Liver (tissue), 8 donors: ENCODE measurements at regions not wholly inside any gene's neighbourhood (a gene's known extent, or its start where the extent isn't known, plus 50 kb on each side); places are given as distances from the start of the nearest gene placed in this dataset.

Experiments
- DNase-seq: peaks from one replicate; pipeline ENCODE4 v3.0.0-alpha.2; 2017; ENCODE audit warnings: low spot score
- H3K27ac ChIP-seq, 2 donors: one replicate each; pipeline ENCODE4 v1.7.0; 2013; ENCODE audit warnings: inconsistent platforms in 2 of 2, low read length in 2 of 2, control low read depth in 1 of 2, low read depth in 1 of 2, mild to moderate bottlenecking in 1 of 2
- H3K27me3 ChIP-seq, 4 donors: one replicate each; pipeline versions ENCODE4 v1.6.1 to v1.7.0; 2013; ENCODE audit warnings: low read length in 3 of 4, inconsistent platforms in 1 of 4, mild to moderate bottlenecking in 1 of 4, moderate library complexity in 1 of 4; ENCODE audit not compliant: control insufficient read depth in 4 of 4, insufficient read depth in 4 of 4
- H3K36me3 ChIP-seq, 4 donors: one replicate each; pipeline versions ENCODE4 v1.6.1 to v1.7.0; 2013; ENCODE audit warnings: low read length in 3 of 4, mild to moderate bottlenecking in 3 of 4, low read depth in 1 of 4, moderate library complexity in 1 of 4; ENCODE audit not compliant: control insufficient read depth in 4 of 4, insufficient read depth in 3 of 4
- H3K4me1 ChIP-seq, 4 donors: one replicate each; pipeline versions ENCODE4 v1.6.1 to v1.7.0; 2013; ENCODE audit warnings: low read length in 3 of 4, mild to moderate bottlenecking in 3 of 4, moderate library complexity in 1 of 4; ENCODE audit not compliant: control insufficient read depth in 4 of 4, insufficient read depth in 4 of 4
- H3K4me3 ChIP-seq, 3 donors: one replicate each; pipeline versions ENCODE4 v1.6.1 to v1.7.0; 2013; ENCODE audit warnings: low read length in 3 of 3, control low read depth in 1 of 3, low read depth in 1 of 3, mild to moderate bottlenecking in 1 of 3
- H3K9ac ChIP-seq, 2 donors: one replicate each; pipeline ENCODE4 v1.7.0; 2013; ENCODE audit warnings: low read length in 2 of 2, mild to moderate bottlenecking in 2 of 2, moderate library complexity in 2 of 2, control low read depth in 1 of 2, low read depth in 1 of 2
- H3K9me3 ChIP-seq, 4 donors: one replicate each; pipeline versions ENCODE4 v1.6.1 to v1.7.0; 2013; ENCODE audit warnings: low read length in 3 of 4; ENCODE audit not compliant: control insufficient read depth in 4 of 4
- CTCF ChIP-seq: fragments of 150-350 bp; IDR thresholded peaks from 2 replicates; pipeline ENCODE4 v1.5.1; 2017; ENCODE audit warnings: improper control_type of control experiment, low read depth, low read length; ENCODE audit not compliant: missing input control
- EGR1 ChIP-seq, 2 donors: IDR thresholded peaks; 2 replicates each; pipeline ENCODE4 v1.6.1; 2016 to 2018; ENCODE audit warnings: antibody characterized with exemption in 2 of 2, low read depth in 2 of 2
- FOXA2 ChIP-seq: IDR thresholded peaks from 2 replicates; pipeline ENCODE4 v1.6.1; 2016; ENCODE audit warnings: antibody characterized with exemption
- GABPA ChIP-seq, 2 donors: IDR thresholded peaks in 1 of 2; conservative IDR thresholded peaks in 1 of 2; 2 replicates each; pipeline ENCODE4 v1.6.1; 2016; ENCODE audit warnings: antibody characterized with exemption in 2 of 2, mild to moderate bottlenecking in 1 of 2, moderate library complexity in 1 of 2
- HNF4A ChIP-seq, 2 donors: conservative IDR thresholded peaks; 2 replicates each; pipeline ENCODE4 v1.6.1; 2016; ENCODE audit warnings: antibody characterized with exemption in 2 of 2, mild to moderate bottlenecking in 2 of 2
- JUND ChIP-seq, 2 donors: IDR thresholded peaks; 2 replicates each; pipeline ENCODE4 v1.6.1; 2016; ENCODE audit warnings: antibody characterized with exemption in 2 of 2
- MAX ChIP-seq: IDR thresholded peaks from 2 replicates; pipeline ENCODE4 v1.6.1; 2016; ENCODE audit warnings: antibody characterized with exemption
- NR2F2 ChIP-seq: IDR thresholded peaks from 2 replicates; pipeline ENCODE4 v1.6.1; 2016; ENCODE audit warnings: antibody characterized with exemption
- REST ChIP-seq: IDR thresholded peaks from 2 replicates; pipeline ENCODE4 v1.6.1; 2016; ENCODE audit warnings: antibody characterized with exemption, mild to moderate bottlenecking
- RXRA ChIP-seq, 2 donors: IDR thresholded peaks; 2 replicates each; pipeline ENCODE4 v1.6.1; 2017 to 2018; ENCODE audit warnings: antibody characterized with exemption in 2 of 2, mild to moderate bottlenecking in 1 of 2
- TAF1 ChIP-seq: conservative IDR thresholded peaks from 2 replicates; pipeline ENCODE4 v1.6.1; 2016; ENCODE audit warnings: antibody characterized with exemption, mild to moderate bottlenecking
- YY1 ChIP-seq: IDR thresholded peaks from 2 replicates; pipeline ENCODE4 v1.6.1; 2016; ENCODE audit warnings: antibody characterized with exemption, mild to moderate bottlenecking
- ZBTB33 ChIP-seq: IDR thresholded peaks from 2 replicates; pipeline ENCODE4 v1.6.1; 2016; ENCODE audit warnings: antibody characterized with exemption
- WGBS: extraction: QIAGEN DNeasy Blood & Tissue Kit; methylation state at CpG from one replicate; pipeline ENCODE4 v1.1.7; 2013; 5-methylcytosine and 5-hydroxymethylcytosine counted together
- donor health status: healthy.
- donor health status: healthy.
- donor health status: healthy.
- donor health status: healthy.
- donor health status: healthy.

- no peak overlapping the region for H3K9ac ChIP-seq
- H3K27me3 ChIP-seq = no peaks in the 10 kb centered on the region
- H3K36me3 ChIP-seq = no peaks in the 10 kb centered on the region
- no peak for DNase-seq
- H3K27ac ChIP-seq = no peak overlapping the region
- TF ChIP-seq JUND (IDR thresholded peaks at IDR 0.05) = no peak
- no peak for TF ChIP-seq CTCF
- no peak for TF ChIP-seq YY1
- TF ChIP-seq NR2F2 = no peak
- TF ChIP-seq REST = no peak
- H3K9me3 ChIP-seq = no peaks in the 10 kb centered on the region
- H3K4me1 ChIP-seq = no peaks in the 10 kb centered on the region
- WGBS = 77% methylated on average over 4 of the region's 4 CpGs
- H3K4me3 ChIP-seq = no peak overlapping the region
Measured at GRCh38 chr7:145193951-145194350, 358.1 kb upstream of the TPK1 start.

- H3K9me3 ChIP-seq = no peaks in the 10 kb centered on the region
- no peak overlapping the region for H3K9ac ChIP-seq
- no peak overlapping the region for H3K4me3 ChIP-seq
- H3K27ac ChIP-seq = no peak overlapping the region
- H3K4me1 ChIP-seq = no peaks in the 10 kb centered on the region
- 83% methylated on average over 2 of the region's 2 CpGs for WGBS
- TF ChIP-seq ZBTB33 (no peak), TAF1 (no peak)
- no peak for DNase-seq
- no peaks in the 10 kb centered on the region for H3K36me3 ChIP-seq
- no peaks in the 10 kb centered on the region for H3K27me3 ChIP-seq
Measured at GRCh38 chr7:145184956-145185355, 349.1 kb upstream of the TPK1 start.

GRCh38 chr7:145183069-145183468 is 347.2 kb upstream of the TPK1 start:
- no peaks in the 10 kb centered on the region for H3K27me3 ChIP-seq
- H3K9me3 ChIP-seq = no peaks in the 10 kb centered on the region
- H3K27ac ChIP-seq = no peak overlapping the region
- no peak for DNase-seq
- TF ChIP-seq EGR1 (IDR thresholded peaks at IDR 0.05; ENCODE audit: low read depth in 2 of 2) = no peak
- no peak for TF ChIP-seq TAF1
- TF ChIP-seq FOXA2 = no peak
- TF ChIP-seq REST = no peak
- TF ChIP-seq GABPA (IDR thresholded peaks at IDR 0.05 in 1 of 2, conservative IDR thresholded peaks at IDR 0.05 in 1 of 2) = no peak
- no peak for TF ChIP-seq MAX
- no peak for TF ChIP-seq HNF4A (conservative IDR thresholded peaks at IDR 0.05)
- TF ChIP-seq RXRA (IDR thresholded peaks at IDR 0.05) = no peak
- 52% methylated on average over 4 of the region's 4 CpGs for WGBS
- H3K36me3 ChIP-seq = no peaks in the 10 kb centered on the region
- H3K4me3 ChIP-seq = no peak overlapping the region
- no peaks in the 10 kb centered on the region for H3K4me1 ChIP-seq
- no peak overlapping the region for H3K9ac ChIP-seq
